Neural cell (in vitro differentiated cells): ENCODE measurements at regions not wholly inside any gene's neighbourhood (a gene's known extent, or its start where the extent isn't known, plus 50 kb on each side); places are given as distances from the start of the nearest gene placed in this dataset.

Experiments used
- H2AFZ ChIP-seq: fragments of 200-600, 300-800 bp; sonication (generic), shearing (Covaris generic); 2 replicates; pipeline ENCODE4 v1.6.0; 2014; ENCODE audit warnings: low read depth, mild to moderate bottlenecking, antibody characterized with exemption, low read length, moderate library complexity
- H3F3A ChIP-seq: fragments of 200-600 bp; shearing (Covaris generic); 2 replicates; pipeline ENCODE4 v1.6.1; 2016; ENCODE audit warnings: mild to moderate bottlenecking, moderate library complexity, mixed read lengths, antibody characterized with exemption, low read length; ENCODE audit not compliant: insufficient read depth, poor library complexity, severe bottlenecking
- H3K27ac ChIP-seq: fragments of 200-600, 300-800 bp; sonication (generic), shearing (Covaris generic); 2 replicates; pipeline ENCODE4 v1.5.1; 2014; ENCODE audit warnings: mild to moderate bottlenecking, low read length, moderate library complexity
- H3K27me3 ChIP-seq: fragments of 300-800, 200-600 bp; sonication (generic), shearing (Covaris generic); 2 replicates; pipeline ENCODE4 v1.6.0; 2014; ENCODE audit warnings: mild to moderate bottlenecking, low read depth, low read length, moderate library complexity; ENCODE audit not compliant: insufficient read depth
- H3K36me3 ChIP-seq: fragments of 300-800, 200-600 bp; sonication (generic), shearing (Covaris generic); 2 replicates; pipeline ENCODE4 v1.5.1; 2014; ENCODE audit warnings: mild to moderate bottlenecking, antibody characterized with exemption, low read length, moderate library complexity; ENCODE audit not compliant: insufficient read depth
- H3K4me2 ChIP-seq: fragments of 300-800, 200-600 bp; sonication (generic), shearing (Covaris generic); 2 replicates; pipeline ENCODE4 v1.6.0; 2014; ENCODE audit warnings: mild to moderate bottlenecking, low read length
- H3K4me3 ChIP-seq: fragments of 300-800, 200-600 bp; sonication (generic), shearing (Covaris generic); 2 replicates; pipeline ENCODE4 v1.5.1; 2014; ENCODE audit warnings: mild to moderate bottlenecking, low read length, moderate library complexity
- H3K79me2 ChIP-seq: fragments of 200-600 bp; shearing (Covaris generic); replicated peaks from 2 replicates; pipeline ENCODE4 v1.6.0; 2014; ENCODE audit warnings: mild to moderate bottlenecking, low read length, moderate library complexity; ENCODE audit not compliant: insufficient read depth
- H3K9ac ChIP-seq: fragments of 300-800, 200-600 bp; sonication (generic), shearing (Covaris generic); 2 replicates; pipeline ENCODE4 v1.6.1; 2016; ENCODE audit warnings: mild to moderate bottlenecking, low read length, mixed read lengths
- H3K9me2 ChIP-seq: fragments of 200-600 bp; shearing (Covaris generic); 2 replicates; pipeline ENCODE4 v1.6.1; 2016; ENCODE audit warnings: mild to moderate bottlenecking, low read length, mixed read lengths; ENCODE audit not compliant: insufficient read depth
- H3K9me3 ChIP-seq: fragments of 200-600, 300-800 bp; sonication (generic), shearing (Covaris generic); 2 replicates; pipeline ENCODE4 v1.6.1; 2016; ENCODE audit warnings: mild to moderate bottlenecking, mixed run types, low read length, moderate library complexity, mixed read lengths
- H4K20me1 ChIP-seq: fragments of 200-600 bp; shearing (Covaris generic); 2 replicates; pipeline ENCODE4 v1.6.1; 2016; ENCODE audit warnings: mild to moderate bottlenecking, mixed run types; ENCODE audit not compliant: insufficient read depth
- EP300 ChIP-seq: fragments of 450-650 bp; conservative IDR thresholded peaks from 2 replicates; pipeline ENCODE4 v1.6.1; 2014; ENCODE audit warnings: antibody characterized with exemption, mild to moderate bottlenecking, moderate library complexity; ENCODE audit not compliant: poor library complexity, severe bottlenecking
- EZH2 ChIP-seq: fragments of 200-600, 300-800 bp; shearing (Covaris generic), sonication (generic); IDR thresholded peaks from 2 replicates; pipeline ENCODE4 v1.6.1; 2014; ENCODE audit warnings: antibody characterized with exemption, low read length, borderline replicate concordance, mild to moderate bottlenecking; ENCODE audit not compliant: insufficient read depth, poor library complexity, severe bottlenecking
- MXI1 ChIP-seq: fragments of 450-650 bp; conservative IDR thresholded peaks from 2 replicates; pipeline ENCODE4 v1.6.1; 2014; ENCODE audit warnings: antibody characterized with exemption, mild to moderate bottlenecking; ENCODE audit not compliant: poor library complexity, severe bottlenecking
- POLR2AphosphoS5 ChIP-seq: IDR thresholded peaks from 2 replicates; pipeline ENCODE4 v1.6.1; 2012
- RAD21 ChIP-seq: fragments of 450-650 bp; conservative IDR thresholded peaks from 2 replicates; pipeline ENCODE4 v1.6.1; 2014; ENCODE audit warnings: antibody characterized with exemption, mild to moderate bottlenecking, moderate library complexity
- REST ChIP-seq: IDR thresholded peaks from 2 replicates; pipeline ENCODE4 v1.6.1; 2012; ENCODE audit warnings: borderline replicate concordance
- SMC3 ChIP-seq: fragments of 450-650 bp; conservative IDR thresholded peaks from 2 replicates; pipeline ENCODE4 v1.6.1; 2014; ENCODE audit warnings: antibody characterized with exemption, mild to moderate bottlenecking, moderate library complexity; ENCODE audit not compliant: poor library complexity
- TAF1 ChIP-seq: IDR thresholded peaks from 2 replicates; pipeline ENCODE4 v1.6.1; 2012; ENCODE audit warnings: low read depth
- TF ChIP-seq, protein P1 (sequence below): fragments of 450-650 bp; IDR thresholded peaks from 2 replicates; pipeline ENCODE4 v1.5.1; 2014; ENCODE audit warnings: antibody characterized with exemption, mild to moderate bottlenecking, moderate library complexity; ENCODE audit not compliant: poor library complexity, severe bottlenecking

DNA sequence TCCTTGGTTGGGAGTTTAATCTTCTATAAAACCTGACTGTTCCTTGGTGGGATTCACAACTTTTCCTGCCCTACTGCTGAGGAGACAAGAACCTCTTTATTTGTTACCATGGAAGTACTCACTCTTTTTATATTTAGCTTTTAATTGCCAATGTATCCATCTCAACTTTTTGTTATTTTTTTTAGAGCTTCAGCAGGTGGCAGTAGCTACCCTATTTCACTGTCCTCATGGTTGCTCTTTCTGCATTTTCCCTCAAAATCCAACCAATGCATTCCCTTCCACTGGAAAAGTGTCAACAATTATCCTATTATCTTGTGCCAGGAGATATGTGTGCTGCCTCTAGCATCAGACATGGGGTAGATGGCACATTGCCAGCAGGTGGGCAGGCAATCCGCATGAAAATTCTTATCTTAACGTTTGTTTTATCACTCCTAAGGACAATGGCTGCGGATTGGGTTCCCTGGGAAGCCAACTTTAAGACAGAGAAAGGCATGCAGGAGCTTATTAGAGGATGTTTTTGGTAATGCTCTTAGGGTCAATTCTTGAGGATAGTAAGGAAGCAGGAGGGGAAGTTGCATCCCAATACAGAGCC lies 406.4 kb downstream of the SNAPC1 start:
- Histone ChIP-seq H3K36me3 (no peaks in the 10 kb centered on the region), H3K4me2 (no peak overlapping the region), H3K27me3 (no peaks in the 10 kb centered on the region), H2AFZ (no peak overlapping the region), H3K9me2 (no peaks in the 10 kb centered on the region), H4K20me1 (no peaks in the 10 kb centered on the region), H3K9ac (no peak overlapping the region), H3K27ac (no peak overlapping the region), H3F3A (no peaks in the 10 kb centered on the region), H3K4me3 (no peak overlapping the region), H3K79me2 (no peaks in the 10 kb centered on the region), H3K9me3 (no peaks in the 10 kb centered on the region)
- TF ChIP-seq MXI1 (no peak), EP300 (no peak), TAF1 (no peak), SMC3 (peak; percentile 49), REST (no peak), RAD21 (peak; percentile 32), EZH2 (no peak), POLR2AphosphoS5 (no peak)
- TF ChIP-seq, protein P1, sequence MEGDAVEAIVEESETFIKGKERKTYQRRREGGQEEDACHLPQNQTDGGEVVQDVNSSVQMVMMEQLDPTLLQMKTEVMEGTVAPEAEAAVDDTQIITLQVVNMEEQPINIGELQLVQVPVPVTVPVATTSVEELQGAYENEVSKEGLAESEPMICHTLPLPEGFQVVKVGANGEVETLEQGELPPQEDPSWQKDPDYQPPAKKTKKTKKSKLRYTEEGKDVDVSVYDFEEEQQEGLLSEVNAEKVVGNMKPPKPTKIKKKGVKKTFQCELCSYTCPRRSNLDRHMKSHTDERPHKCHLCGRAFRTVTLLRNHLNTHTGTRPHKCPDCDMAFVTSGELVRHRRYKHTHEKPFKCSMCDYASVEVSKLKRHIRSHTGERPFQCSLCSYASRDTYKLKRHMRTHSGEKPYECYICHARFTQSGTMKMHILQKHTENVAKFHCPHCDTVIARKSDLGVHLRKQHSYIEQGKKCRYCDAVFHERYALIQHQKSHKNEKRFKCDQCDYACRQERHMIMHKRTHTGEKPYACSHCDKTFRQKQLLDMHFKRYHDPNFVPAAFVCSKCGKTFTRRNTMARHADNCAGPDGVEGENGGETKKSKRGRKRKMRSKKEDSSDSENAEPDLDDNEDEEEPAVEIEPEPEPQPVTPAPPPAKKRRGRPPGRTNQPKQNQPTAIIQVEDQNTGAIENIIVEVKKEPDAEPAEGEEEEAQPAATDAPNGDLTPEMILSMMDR, result peak; percentile 37

DNA sequence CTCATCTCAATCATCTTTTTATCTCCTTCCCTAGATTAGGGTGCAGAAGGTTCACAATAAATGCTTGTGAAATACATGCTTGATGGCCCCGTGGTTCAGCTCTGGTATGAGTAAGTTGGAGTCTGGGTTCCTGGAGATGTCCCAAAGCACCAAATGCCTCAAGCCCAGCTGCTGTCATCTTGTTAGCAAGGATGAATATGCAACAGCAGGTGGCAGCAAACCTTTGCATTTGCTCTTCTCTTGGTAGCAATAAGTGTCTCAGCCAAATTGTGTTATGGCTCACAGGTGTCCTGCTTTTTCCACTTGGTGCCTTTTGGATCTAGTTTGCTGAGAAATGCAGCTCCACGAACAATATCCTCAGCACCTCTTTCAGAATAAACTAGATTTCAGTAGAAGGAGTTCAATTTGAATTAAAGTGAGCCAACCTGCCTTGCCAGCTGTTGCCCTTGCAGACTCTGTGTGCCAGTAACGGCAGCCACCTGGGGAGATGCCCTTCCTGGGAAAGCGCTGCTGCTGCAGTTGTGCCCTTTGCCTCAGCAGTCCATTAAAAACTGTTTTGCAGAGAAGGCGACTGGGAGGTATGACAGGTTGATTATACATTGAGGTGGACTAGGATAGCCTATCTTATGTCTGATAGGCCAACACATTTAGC lies 417.3 kb downstream of the SNAPC1 start:
- Histone ChIP-seq H4K20me1 (no peaks in the 10 kb centered on the region), H2AFZ (no peak overlapping the region), H3K9me3 (no peaks in the 10 kb centered on the region), H3K4me2 (no peak overlapping the region), H3K9me2 (no peaks in the 10 kb centered on the region), H3K27me3 (no peaks in the 10 kb centered on the region), H3F3A (no peaks in the 10 kb centered on the region), H3K4me3 (no peak overlapping the region), H3K79me2 (no peaks in the 10 kb centered on the region), H3K36me3 (no peaks in the 10 kb centered on the region), H3K9ac (no peak overlapping the region), H3K27ac (no peak overlapping the region)
- TF ChIP-seq SMC3 (peak; percentile 98), REST (no peak), TAF1 (no peak), RAD21 (peak; percentile 95), EZH2 (no peak)
- TF ChIP-seq, protein P1, result peak; percentile 92
